RWPE1 (cell line): ENCODE measurements at regions not wholly inside any gene's neighbourhood (a gene's known extent, or its start where the extent isn't known, plus 50 kb on each side); places are given as distances from the start of the nearest gene placed in this dataset.

ENCODE experiments used
- CTCF ChIA-PET: fragments of 350-600 bp; sonication (Branson Sonifier 250); formaldehyde crosslinking; extraction: SDS; loops from one replicate; lab custom pipeline; 2021; lab: Yijun Ruan, JAX
- POLR2A ChIA-PET: fragments of 400-600 bp; formaldehyde crosslinking; extraction: SDS; loops from one replicate; lab custom pipeline; 2020; ENCODE audit warnings: antibody characterized with exemption; ENCODE audit not compliant: low non-redundant PET; lab: Yijun Ruan, JAX
- DNase-seq: peaks from one replicate; pipeline ENCODE4 v3.0.0; 2012; ENCODE audit warnings: low spot score
- H3K27ac ChIP-seq: fragments of 450-650 bp; 2 replicates; pipeline ENCODE4 v1.5.1; 2017
- TF ChIP-seq, protein P1 (sequence below): fragments of 450-650 bp; conservative IDR thresholded peaks from 2 replicates; pipeline ENCODE4 v1.5.1; 2017; ENCODE audit warnings: low read depth, mild to moderate bottlenecking

DNA sequence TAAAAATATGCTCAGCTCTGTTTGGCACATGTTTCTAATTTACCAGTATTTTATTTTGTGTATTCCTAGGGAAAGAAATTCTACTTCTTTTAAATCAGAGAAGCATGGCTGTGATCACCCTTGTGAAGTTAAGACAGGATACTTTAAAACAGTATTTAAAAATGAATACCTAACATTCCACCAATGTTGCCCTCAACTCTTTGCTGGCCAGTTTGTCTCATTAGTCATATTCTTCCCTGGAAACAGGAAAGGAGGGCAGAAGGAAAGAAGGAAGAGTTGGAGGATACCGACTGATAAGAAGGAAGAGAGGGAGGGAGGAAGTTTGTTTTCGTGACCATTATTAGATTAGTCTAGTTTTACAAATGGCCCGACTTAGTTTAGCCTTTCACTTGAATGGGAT, 137.4 kb downstream of the PLK2 start:
- no peak overlapping the region for H3K27ac ChIP-seq
- DNase-seq = no peak
- TF ChIP-seq, protein P1, sequence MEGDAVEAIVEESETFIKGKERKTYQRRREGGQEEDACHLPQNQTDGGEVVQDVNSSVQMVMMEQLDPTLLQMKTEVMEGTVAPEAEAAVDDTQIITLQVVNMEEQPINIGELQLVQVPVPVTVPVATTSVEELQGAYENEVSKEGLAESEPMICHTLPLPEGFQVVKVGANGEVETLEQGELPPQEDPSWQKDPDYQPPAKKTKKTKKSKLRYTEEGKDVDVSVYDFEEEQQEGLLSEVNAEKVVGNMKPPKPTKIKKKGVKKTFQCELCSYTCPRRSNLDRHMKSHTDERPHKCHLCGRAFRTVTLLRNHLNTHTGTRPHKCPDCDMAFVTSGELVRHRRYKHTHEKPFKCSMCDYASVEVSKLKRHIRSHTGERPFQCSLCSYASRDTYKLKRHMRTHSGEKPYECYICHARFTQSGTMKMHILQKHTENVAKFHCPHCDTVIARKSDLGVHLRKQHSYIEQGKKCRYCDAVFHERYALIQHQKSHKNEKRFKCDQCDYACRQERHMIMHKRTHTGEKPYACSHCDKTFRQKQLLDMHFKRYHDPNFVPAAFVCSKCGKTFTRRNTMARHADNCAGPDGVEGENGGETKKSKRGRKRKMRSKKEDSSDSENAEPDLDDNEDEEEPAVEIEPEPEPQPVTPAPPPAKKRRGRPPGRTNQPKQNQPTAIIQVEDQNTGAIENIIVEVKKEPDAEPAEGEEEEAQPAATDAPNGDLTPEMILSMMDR = no peak
- POLR2A ChIA-PET = no interaction called here
- CTCF ChIA-PET = interaction anchor here (0.6 kb wide), 3 partner anchors 16 to 140 kb away, joined by 3 to 6 read pairs (median 3); no protein-coding TSS in a partner anchor

GRCh38 chr5:58318468-58318867, 141.4 kb downstream of the PLK2 start:
- TF ChIP-seq, protein P1 = no peak
- DNase-seq = no peak
- no peak overlapping the region for H3K27ac ChIP-seq
- ChIA-PET POLR2A (no interaction called here), CTCF (no interaction called here)

- TF ChIP-seq, protein P1 = no peak
- no peak overlapping the region for H3K27ac ChIP-seq
- ChIA-PET CTCF (interaction anchor here (0.6 kb wide), 1 partner anchor 42 kb away, joined by 3 read pairs; no protein-coding TSS in a partner anchor), POLR2A (no interaction called here)
- no peak for DNase-seq
Observed at GRCh38 chr5:58317808-58318207, 142.1 kb downstream of the PLK2 start.

DNA sequence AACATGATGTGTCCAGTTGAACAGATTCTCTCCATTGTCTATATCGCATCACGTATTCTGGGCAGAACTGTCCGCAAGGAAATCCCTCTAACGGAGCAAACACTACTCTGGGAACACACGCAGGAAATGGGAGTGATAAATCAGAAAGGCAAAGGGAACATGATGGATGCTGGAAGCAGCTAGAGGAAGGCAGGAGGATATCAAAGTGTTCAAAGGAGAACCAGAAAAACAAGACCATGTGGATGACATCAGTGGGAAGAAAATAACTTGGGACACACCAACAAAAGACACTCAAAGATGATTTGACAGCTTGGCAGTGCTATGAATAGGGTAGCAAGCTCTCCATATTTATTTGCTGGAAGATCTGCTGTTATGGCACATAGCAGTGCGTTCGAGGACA, 142.9 kb downstream of the PLK2 start:
- ChIA-PET POLR2A (no interaction called here), CTCF (no interaction called here)
- TF ChIP-seq, protein P1 = no peak
- DNase-seq = no peak
- H3K27ac ChIP-seq = no peak overlapping the region

GRCh38 chr5:58315794-58316193, 144.1 kb downstream of the PLK2 start:
- TF ChIP-seq, protein P1 = no peak
- no peak overlapping the region for H3K27ac ChIP-seq
- CTCF ChIA-PET = interaction anchor here (0.6 kb wide), 1 partner anchor 145 kb away, joined by 3 read pairs; no protein-coding TSS in a partner anchor
- no peak for DNase-seq
- POLR2A ChIA-PET = no interaction called here

DNA sequence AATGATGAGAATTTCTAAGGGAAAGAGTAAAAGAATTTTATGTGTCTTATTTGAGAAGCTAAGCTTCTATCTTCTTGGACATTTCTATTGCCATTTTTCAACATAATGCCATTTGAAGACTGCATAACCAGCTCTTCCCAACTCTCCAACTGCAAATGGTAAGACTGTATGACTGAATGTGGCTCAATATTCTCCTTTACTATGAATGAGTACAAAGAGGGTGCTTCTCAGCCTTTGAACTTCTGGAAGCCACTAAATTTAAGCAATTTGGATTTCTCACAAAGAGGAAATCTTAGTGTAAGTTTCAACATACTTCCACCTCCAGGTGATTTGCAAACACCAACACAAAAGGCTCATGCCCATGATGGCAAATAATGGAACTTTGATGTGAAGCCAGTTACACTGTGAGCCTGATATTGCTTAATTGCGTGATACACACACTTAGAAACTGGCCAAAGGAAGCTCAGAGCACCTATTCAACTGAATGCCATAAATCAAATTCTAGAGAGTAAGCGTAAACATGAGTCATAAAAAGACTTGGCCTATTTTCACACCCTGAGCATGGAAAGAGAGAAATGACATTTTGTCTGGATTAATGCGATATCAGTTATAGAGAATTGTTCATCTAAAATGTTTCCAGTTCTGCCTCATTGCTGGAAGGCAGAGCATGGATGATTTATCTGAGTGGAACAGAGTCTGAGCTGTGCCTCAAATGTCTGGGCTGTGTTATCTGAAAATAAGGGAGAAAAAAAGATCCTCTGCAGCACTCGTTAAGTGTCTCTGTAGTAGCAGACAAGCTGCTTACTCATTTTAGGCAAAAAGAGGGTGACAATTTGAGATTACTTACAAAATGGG, 145.3 kb downstream of the PLK2 start:
- TF ChIP-seq, protein P1 = no peak
- H3K27ac ChIP-seq = peak overlapping the region; percentile 56
- DNase-seq = peak; percentile 84
- POLR2A ChIA-PET = interaction anchor here (1.0 kb wide), 1 partner anchor 146 kb away, joined by 3 read pairs; no protein-coding TSS in a partner anchor
- CTCF ChIA-PET = interaction anchor here (0.5 to 0.9 kb wide), 5 partner anchors 16 to 532 kb away, joined by 3 read pairs; no protein-coding TSS in a partner anchor
